ENCODE measurements at regions not wholly inside any gene's neighbourhood (a gene's known extent, or its start where the extent isn't known, plus 50 kb on each side); places are given as distances from the start of the nearest gene placed in this dataset.
"Not testable (repeated sequence)": the region's sequence is repeated elsewhere in the genome, so short reads cannot be mapped to it uniquely, and the experiment has no call there.

GRCh38 chr5:1652873-1653697 lies 129.3 kb upstream of the LPCAT1 start:
- peak overlapping the region; percentile 34 for H3K4me3 Mint-ChIP-seq
- H3K9me3 Mint-ChIP-seq: no peaks in the 10 kb centered on the region
- H3K27ac Mint-ChIP-seq: no peak overlapping the region
- peaks cover 33% of the 10 kb centered on the region for H3K27me3 Mint-ChIP-seq (ENCODE audit: low read depth)
- no peak for DNase-seq (ENCODE audit: low spot score)
- no peaks in the 10 kb centered on the region for H3K36me3 Mint-ChIP-seq (ENCODE audit: low read depth)
- no peaks in the 10 kb centered on the region for H3K4me1 Mint-ChIP-seq (ENCODE audit: low read depth)

GRCh38 chr5:1651971-1652872 lies 128.5 kb upstream of the LPCAT1 start:
- H3K27me3 Mint-ChIP-seq (ENCODE audit: low read depth): peaks cover 32% of the 10 kb centered on the region
- no peaks in the 10 kb centered on the region for H3K36me3 Mint-ChIP-seq (ENCODE audit: low read depth)
- no peak overlapping the region for H3K4me3 Mint-ChIP-seq

GRCh38 chr5:1651250-1651649 lies 127.5 kb upstream of the LPCAT1 start:
- DNase-seq (ENCODE audit: low spot score): no peak
- Mint-ChIP-seq H3K27me3 (ENCODE audit: low read depth) (peaks cover 34% of the 10 kb centered on the region), H3K4me3 (no peak overlapping the region), H3K27ac (no peak overlapping the region), H3K36me3 (ENCODE audit: low read depth) (no peaks in the 10 kb centered on the region), H3K4me1 (ENCODE audit: low read depth) (no peaks in the 10 kb centered on the region), H3K9me3 (no peaks in the 10 kb centered on the region)

More at GRCh38 chr5:1651971-1652872, 128.5 kb upstream of the LPCAT1 start:
- no peak overlapping the region for H3K27ac Mint-ChIP-seq
- no peaks in the 10 kb centered on the region for H3K4me1 Mint-ChIP-seq (ENCODE audit: low read depth)
- DNase-seq (ENCODE audit: low spot score): no peak
- no peaks in the 10 kb centered on the region for H3K9me3 Mint-ChIP-seq

- Mint-ChIP-seq H3K27ac (no peak overlapping the region), H3K4me1 (ENCODE audit: low read depth) (no peaks in the 10 kb centered on the region), H3K36me3 (ENCODE audit: low read depth) (no peaks in the 10 kb centered on the region), H3K27me3 (ENCODE audit: low read depth) (peaks cover 47% of the 10 kb centered on the region), H3K4me3 (no peak overlapping the region), H3K9me3 (no peaks in the 10 kb centered on the region)
- DNase-seq (ENCODE audit: low spot score): no peak
These were observed 125.8 kb upstream of the LPCAT1 start for GRCh38 chr5:1649554-1649953.

GRCh38 chr5:1648806-1649205 lies 125.0 kb upstream of the LPCAT1 start:
- peaks cover 4% of the 10 kb centered on the region for H3K4me1 Mint-ChIP-seq (ENCODE audit: low read depth)

GRCh38 chr5:1647580-1647979 lies 123.8 kb upstream of the LPCAT1 start:
- no peak for DNase-seq (ENCODE audit: low spot score)
- peaks cover 4% of the 10 kb centered on the region for H3K4me1 Mint-ChIP-seq (ENCODE audit: low read depth)
- H3K27ac Mint-ChIP-seq: no peak overlapping the region
- H3K36me3 Mint-ChIP-seq (ENCODE audit: low read depth): no peaks in the 10 kb centered on the region
- H3K4me3 Mint-ChIP-seq: no peak overlapping the region
- H3K27me3 Mint-ChIP-seq (ENCODE audit: low read depth): peaks cover 54% of the 10 kb centered on the region
- H3K9me3 Mint-ChIP-seq: no peaks in the 10 kb centered on the region

More at GRCh38 chr5:1648806-1649205, 125.0 kb upstream of the LPCAT1 start:
- Mint-ChIP-seq H3K27ac (no peak overlapping the region), H3K9me3 (no peaks in the 10 kb centered on the region), H3K36me3 (ENCODE audit: low read depth) (no peaks in the 10 kb centered on the region), H3K4me3 (no peak overlapping the region), H3K27me3 (ENCODE audit: low read depth) (peaks cover 51% of the 10 kb centered on the region)
- DNase-seq (ENCODE audit: low spot score): no peak

GRCh38 chr5:1644810-1645571 lies 121.2 kb upstream of the LPCAT1 start:
- Mint-ChIP-seq H3K27me3 (ENCODE audit: low read depth) (peaks cover 53% of the 10 kb centered on the region), H3K9me3 (no peaks in the 10 kb centered on the region), H3K4me3 (no peak overlapping the region), H3K36me3 (ENCODE audit: low read depth) (no peaks in the 10 kb centered on the region), H3K27ac (no peak overlapping the region), H3K4me1 (ENCODE audit: low read depth) (peaks cover 12% of the 10 kb centered on the region)
- peak; percentile 67 for DNase-seq (ENCODE audit: low spot score)

- H3K36me3 Mint-ChIP-seq (ENCODE audit: low read depth); H3K27ac Mint-ChIP-seq; H3K9me3 Mint-ChIP-seq; DNase-seq (ENCODE audit: low spot score); H3K4me3 Mint-ChIP-seq: not testable (repeated sequence)
- peaks cover 49% of the 10 kb centered on the region for H3K27me3 Mint-ChIP-seq (ENCODE audit: low read depth)
- peaks cover 12% of the 10 kb centered on the region for H3K4me1 Mint-ChIP-seq (ENCODE audit: low read depth)
These were observed 120.6 kb upstream of the LPCAT1 start for GRCh38 chr5:1644393-1644809.

- H3K36me3 Mint-ChIP-seq (ENCODE audit: low read depth): no peaks in the 10 kb centered on the region
- DNase-seq (ENCODE audit: low spot score): no peak
- peaks cover 43% of the 10 kb centered on the region for H3K27me3 Mint-ChIP-seq (ENCODE audit: low read depth)
- H3K27ac Mint-ChIP-seq: no peak overlapping the region
- H3K9me3 Mint-ChIP-seq: no peaks in the 10 kb centered on the region
- peaks cover 12% of the 10 kb centered on the region for H3K4me1 Mint-ChIP-seq (ENCODE audit: low read depth)
- no peak overlapping the region for H3K4me3 Mint-ChIP-seq
These were observed 120.1 kb upstream of the LPCAT1 start for GRCh38 chr5:1643651-1644392.

- Mint-ChIP-seq H3K36me3 (ENCODE audit: low read depth) (no peaks in the 10 kb centered on the region), H3K4me3 (no peak overlapping the region), H3K27me3 (ENCODE audit: low read depth) (peaks cover 42% of the 10 kb centered on the region), H3K27ac (no peak overlapping the region), H3K4me1 (ENCODE audit: low read depth) (peaks cover 12% of the 10 kb centered on the region), H3K9me3 (no peaks in the 10 kb centered on the region)
- DNase-seq (ENCODE audit: low spot score): no peak
These were observed 118.9 kb upstream of the LPCAT1 start for GRCh38 chr5:1642621-1643061.

- DNase-seq (ENCODE audit: low spot score): no peak
- Mint-ChIP-seq H3K27me3 (ENCODE audit: low read depth) (peaks cover 42% of the 10 kb centered on the region), H3K4me1 (ENCODE audit: low read depth) (peaks cover 12% of the 10 kb centered on the region), H3K9me3 (no peaks in the 10 kb centered on the region), H3K4me3 (no peak overlapping the region), H3K27ac (no peak overlapping the region), H3K36me3 (ENCODE audit: low read depth) (no peaks in the 10 kb centered on the region)
These were observed 118.5 kb upstream of the LPCAT1 start for GRCh38 chr5:1642221-1642620.

- Mint-ChIP-seq H3K4me1 (ENCODE audit: low read depth) (peaks cover 12% of the 10 kb centered on the region), H3K27ac (no peak overlapping the region), H3K27me3 (ENCODE audit: low read depth) (peaks cover 42% of the 10 kb centered on the region), H3K36me3 (ENCODE audit: low read depth) (no peaks in the 10 kb centered on the region), H3K4me3 (no peak overlapping the region), H3K9me3 (no peaks in the 10 kb centered on the region)
- DNase-seq (ENCODE audit: low spot score): peak; percentile 71
These were observed 117.9 kb upstream of the LPCAT1 start for GRCh38 chr5:1641560-1642166.

GRCh38 chr5:1641041-1641440 lies 117.3 kb upstream of the LPCAT1 start:
- Mint-ChIP-seq H3K36me3 (ENCODE audit: low read depth) (no peaks in the 10 kb centered on the region), H3K4me1 (ENCODE audit: low read depth) (peaks cover 12% of the 10 kb centered on the region), H3K9me3 (no peaks in the 10 kb centered on the region), H3K27ac (no peak overlapping the region), H3K4me3 (no peak overlapping the region), H3K27me3 (ENCODE audit: low read depth) (peaks cover 39% of the 10 kb centered on the region)
- no peak for DNase-seq (ENCODE audit: low spot score)

All from T-helper 2 cell treated with Interferon-gamma antibody and Interleukin-4, amounts not matched to agents 5 μg/mL and 100 μg/mL, for 36 hours (primary cell).